ENCODE measurements at regions not wholly inside any gene's neighbourhood (a gene's known extent, or its start where the extent isn't known, plus 50 kb on each side); places are given as distances from the start of the nearest gene placed in this dataset.

DNA sequence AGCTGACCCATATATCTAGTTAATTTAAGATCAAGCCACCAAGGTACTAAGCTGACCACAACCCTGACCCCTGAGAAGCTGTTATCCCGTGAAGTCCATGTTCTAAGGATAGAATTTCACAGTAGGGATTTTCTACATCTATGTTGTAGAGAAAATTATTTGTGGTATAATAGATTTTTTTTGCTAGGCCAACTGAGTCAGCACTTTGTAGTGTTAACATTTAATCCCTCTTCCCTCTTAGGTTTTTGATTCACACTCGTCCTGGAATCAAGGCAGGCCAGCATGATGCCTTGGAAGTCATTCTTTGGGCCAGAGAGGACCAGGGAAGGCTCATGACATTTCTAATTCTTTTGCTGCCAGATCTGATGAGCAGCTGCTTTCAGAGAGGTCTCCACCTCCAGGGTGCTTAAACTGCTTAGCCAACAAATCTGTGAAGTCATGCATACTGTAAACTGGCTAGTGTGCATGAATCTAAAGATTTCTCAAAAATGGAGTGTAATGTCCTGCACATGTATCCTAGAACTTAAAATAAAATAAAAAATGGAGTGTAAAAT, 102.5 kb downstream of the RBM43 start:
- peak; percentile 51 for DNase-seq (ENCODE audit: low read depth)
- TF ChIP-seq CTCF (conservative IDR thresholded peaks at IDR 0.05; ENCODE audit: low read depth, low read length): no peak
- H3K4me3 ChIP-seq (ENCODE audit: low read depth, low read length): no peak overlapping the region

- no peak overlapping the region for H3K4me3 ChIP-seq (ENCODE audit: low read depth, low read length)
- no peak for TF ChIP-seq CTCF (conservative IDR thresholded peaks at IDR 0.05; ENCODE audit: low read depth, low read length)
- peak; percentile 20 for DNase-seq (ENCODE audit: low read depth)
Measured at GRCh38 chr2:151157000-151157735, 104.5 kb downstream of the RBM43 start.

GRCh38 chr2:151156431-151156830, 105.2 kb downstream of the RBM43 start:
- H3K4me3 ChIP-seq (ENCODE audit: low read depth, low read length): no peak overlapping the region
- DNase-seq (ENCODE audit: low read depth): peak; percentile 2
- no peak for TF ChIP-seq CTCF (conservative IDR thresholded peaks at IDR 0.05; ENCODE audit: low read depth, low read length)

DNA sequence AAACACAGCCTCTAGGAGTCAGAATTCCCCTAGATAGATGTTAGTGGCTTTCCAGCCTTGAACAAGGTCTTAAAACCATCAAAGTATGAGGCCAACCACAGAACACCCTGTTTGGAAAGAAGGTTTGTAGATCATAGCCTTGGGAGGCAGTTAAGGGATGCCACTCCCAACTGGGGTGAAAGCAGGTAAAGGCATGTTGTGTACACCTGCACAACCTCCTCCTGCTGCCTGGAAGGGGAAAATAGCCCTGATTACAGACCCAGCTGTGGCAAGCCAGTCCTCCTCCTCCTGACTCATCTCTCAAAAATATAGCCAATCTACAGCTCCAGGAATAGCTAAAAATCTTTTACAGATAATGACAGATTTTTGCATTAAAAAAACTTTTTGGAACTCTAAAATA, 108.1 kb downstream of the RBM43 start:
- H3K4me3 ChIP-seq (ENCODE audit: low read depth, low read length): no peak overlapping the region
- DNase-seq (ENCODE audit: low read depth): no peak
- no peak for TF ChIP-seq CTCF (conservative IDR thresholded peaks at IDR 0.05; ENCODE audit: low read depth, low read length)

DNA sequence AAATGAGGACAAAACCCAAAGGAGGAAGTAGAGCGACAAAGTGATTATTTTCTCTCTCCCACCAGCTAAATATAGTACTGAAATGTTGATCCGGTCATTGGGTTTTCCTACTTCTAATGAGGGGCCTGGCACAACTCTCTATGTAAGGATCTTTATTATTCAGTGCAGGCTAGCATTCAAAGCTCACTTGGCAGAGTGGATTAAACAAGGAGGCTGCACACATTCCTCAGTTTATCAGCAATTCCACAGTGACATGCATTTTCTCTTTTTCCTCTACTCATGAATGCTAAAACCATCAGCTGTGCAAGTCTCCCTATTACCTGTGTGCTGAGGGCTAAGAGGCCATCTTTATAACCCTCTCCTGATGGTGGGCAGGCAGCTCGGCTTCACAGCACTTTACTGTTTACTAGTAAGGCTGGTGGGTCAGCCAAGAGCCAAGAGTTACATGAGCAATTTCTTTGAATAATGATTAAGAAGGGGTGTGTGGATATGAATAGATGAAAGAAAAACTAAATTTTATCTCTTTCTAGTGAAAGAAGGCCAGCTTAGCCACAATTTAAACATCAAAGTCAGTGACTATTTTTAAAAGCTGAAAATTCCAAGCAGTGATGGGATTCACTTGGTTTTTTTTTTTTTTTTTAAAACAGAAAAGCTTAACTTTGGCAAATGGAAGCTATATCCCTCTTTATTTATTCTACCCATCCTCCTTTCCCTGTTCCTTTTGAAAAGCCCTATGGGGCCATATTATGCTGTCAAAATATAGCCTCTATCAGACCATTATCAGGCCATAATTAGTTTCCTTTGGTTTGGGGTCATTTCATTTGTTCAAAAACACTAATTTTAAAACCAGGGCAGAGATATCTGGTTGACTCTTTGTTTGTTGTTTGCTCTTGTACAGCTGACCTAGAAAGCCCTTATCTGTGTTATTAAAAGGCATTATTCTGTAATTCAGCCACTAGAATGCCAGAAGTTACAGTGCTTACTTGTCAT, 111.0 kb downstream of the RBM43 start:
- no peak for TF ChIP-seq CTCF (conservative IDR thresholded peaks at IDR 0.05; ENCODE audit: low read depth, low read length)
- H3K4me3 ChIP-seq (ENCODE audit: low read depth, low read length): no peak overlapping the region
- DNase-seq (ENCODE audit: low read depth): no peak

DNA sequence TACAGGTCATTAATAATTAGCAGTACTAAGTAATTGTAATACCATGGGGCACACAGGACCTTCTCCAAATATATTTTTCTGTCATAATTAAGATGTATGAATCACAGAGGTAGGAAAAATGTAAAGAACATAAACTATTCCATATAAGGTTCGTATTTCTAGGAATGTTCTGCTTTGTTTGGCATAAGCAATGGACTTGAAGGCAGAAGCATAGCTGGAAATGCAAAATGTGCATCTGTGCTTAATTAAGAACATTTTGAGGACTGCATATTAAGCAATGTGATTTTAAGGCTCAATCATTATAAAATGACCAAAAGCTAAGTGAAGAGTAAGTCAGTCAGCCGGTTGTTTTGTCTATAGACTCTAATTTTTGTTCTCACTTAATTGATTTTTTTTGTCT, 123.2 kb downstream of the RBM43 start:
- no peak for TF ChIP-seq CTCF (conservative IDR thresholded peaks at IDR 0.05; ENCODE audit: low read depth, low read length)
- DNase-seq (ENCODE audit: low read depth): peak; percentile 12
- no peak overlapping the region for H3K4me3 ChIP-seq (ENCODE audit: low read depth, low read length)
